Erythroblast (primary cell): ENCODE measurements at regions not wholly inside any gene's neighbourhood (a gene's known extent, or its start where the extent isn't known, plus 50 kb on each side); places are given as distances from the start of the nearest gene placed in this dataset.

Experiments used
- GATA1 ChIP-seq: IDR thresholded peaks from 2 replicates; pipeline ENCODE4 v1.6.1; 2011; ENCODE audit warnings: low read depth, mild to moderate bottlenecking, control low read depth, low read length, moderate library complexity
- POLR2A ChIP-seq: IDR thresholded peaks from 2 replicates; pipeline ENCODE4 v1.6.1; 2011; ENCODE audit warnings: mild to moderate bottlenecking, low read length

- TF ChIP-seq POLR2A (no peak), GATA1 (no peak)
These were observed 317.6 kb upstream of the UMPS start for GRCh38 chr3:124412644-124413043.
